Liver (tissue), 3 donors: ENCODE measurements at regions not wholly inside any gene's neighbourhood (a gene's known extent, or its start where the extent isn't known, plus 50 kb on each side); places are given as distances from the start of the nearest gene placed in this dataset.

Experiments used
- YY1 ChIP-seq: IDR thresholded peaks from 2 replicates; pipeline ENCODE4 v1.6.1; 2016; ENCODE audit warnings: antibody characterized with exemption, mild to moderate bottlenecking
- TF ChIP-seq, protein P1 (sequence below): fragments of 150-350 bp; IDR thresholded peaks from 2 replicates; pipeline ENCODE4 v1.5.1; 2017; ENCODE audit warnings: improper control_type of control experiment, low read depth, low read length; ENCODE audit not compliant: missing input control
- TF ChIP-seq, protein P2 (sequence below): IDR thresholded peaks from 2 replicates; pipeline ENCODE4 v1.6.1; 2016; ENCODE audit warnings: antibody characterized with exemption
- donor health status: healthy.
- donor health status: healthy.

DNA sequence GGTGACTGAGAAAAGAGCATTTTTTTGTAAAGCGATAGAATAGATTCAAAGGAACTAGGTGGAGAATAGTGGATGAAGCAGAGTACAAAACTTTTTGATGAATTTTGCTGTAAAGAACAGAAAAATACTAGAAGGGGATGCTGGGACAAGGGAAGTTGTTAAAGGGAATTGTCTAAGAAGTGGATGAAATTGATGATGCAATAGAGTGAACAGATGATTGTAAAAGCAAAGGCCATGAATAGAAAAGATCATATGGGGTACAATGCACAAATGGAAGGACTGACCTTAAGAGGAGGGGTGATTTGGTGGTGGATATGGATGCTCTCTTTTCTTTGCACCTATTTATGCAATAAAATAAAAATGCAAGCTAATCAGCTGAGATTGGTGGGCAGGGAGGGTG, 262.7 kb upstream of the MAD2L1 start:
- TF ChIP-seq, protein P1, sequence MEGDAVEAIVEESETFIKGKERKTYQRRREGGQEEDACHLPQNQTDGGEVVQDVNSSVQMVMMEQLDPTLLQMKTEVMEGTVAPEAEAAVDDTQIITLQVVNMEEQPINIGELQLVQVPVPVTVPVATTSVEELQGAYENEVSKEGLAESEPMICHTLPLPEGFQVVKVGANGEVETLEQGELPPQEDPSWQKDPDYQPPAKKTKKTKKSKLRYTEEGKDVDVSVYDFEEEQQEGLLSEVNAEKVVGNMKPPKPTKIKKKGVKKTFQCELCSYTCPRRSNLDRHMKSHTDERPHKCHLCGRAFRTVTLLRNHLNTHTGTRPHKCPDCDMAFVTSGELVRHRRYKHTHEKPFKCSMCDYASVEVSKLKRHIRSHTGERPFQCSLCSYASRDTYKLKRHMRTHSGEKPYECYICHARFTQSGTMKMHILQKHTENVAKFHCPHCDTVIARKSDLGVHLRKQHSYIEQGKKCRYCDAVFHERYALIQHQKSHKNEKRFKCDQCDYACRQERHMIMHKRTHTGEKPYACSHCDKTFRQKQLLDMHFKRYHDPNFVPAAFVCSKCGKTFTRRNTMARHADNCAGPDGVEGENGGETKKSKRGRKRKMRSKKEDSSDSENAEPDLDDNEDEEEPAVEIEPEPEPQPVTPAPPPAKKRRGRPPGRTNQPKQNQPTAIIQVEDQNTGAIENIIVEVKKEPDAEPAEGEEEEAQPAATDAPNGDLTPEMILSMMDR: no peak
- no peak for TF ChIP-seq YY1
- TF ChIP-seq, protein P2, sequence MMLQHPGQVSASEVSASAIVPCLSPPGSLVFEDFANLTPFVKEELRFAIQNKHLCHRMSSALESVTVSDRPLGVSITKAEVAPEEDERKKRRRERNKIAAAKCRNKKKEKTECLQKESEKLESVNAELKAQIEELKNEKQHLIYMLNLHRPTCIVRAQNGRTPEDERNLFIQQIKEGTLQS: no peak
